HUES48 (cell line): ENCODE measurements at regions not wholly inside any gene's neighbourhood (a gene's known extent, or its start where the extent isn't known, plus 50 kb on each side); places are given as distances from the start of the nearest gene placed in this dataset.

Experiments used
- H3K27ac ChIP-seq: one replicate; pipeline ENCODE4 v1.7.0; 2013; ENCODE audit warnings: low read depth, low read length, inconsistent platforms
- H3K27me3 ChIP-seq: 2 replicates; pipeline ENCODE4 v1.6.1; 2013; ENCODE audit warnings: mild to moderate bottlenecking, low read length; ENCODE audit not compliant: control insufficient read depth, insufficient read depth
- H3K36me3 ChIP-seq: 2 replicates; pipeline ENCODE4 v1.6.1; 2013; ENCODE audit warnings: low read length; ENCODE audit not compliant: control insufficient read depth, insufficient read depth
- H3K4me1 ChIP-seq: 2 replicates; pipeline ENCODE4 v1.6.1; 2013; ENCODE audit warnings: mild to moderate bottlenecking, low read length; ENCODE audit not compliant: control insufficient read depth, insufficient read depth
- H3K4me3 ChIP-seq: 2 replicates; pipeline ENCODE4 v1.5.1; 2013; ENCODE audit warnings: mild to moderate bottlenecking, low read depth, low read length
- H3K9ac ChIP-seq: 2 replicates; pipeline ENCODE4 v1.6.1; 2013; ENCODE audit warnings: mild to moderate bottlenecking, low read depth, low read length, moderate library complexity
- H3K9me3 ChIP-seq: 2 replicates; pipeline ENCODE4 v1.6.1; 2013; ENCODE audit warnings: low read length; ENCODE audit not compliant: control insufficient read depth, insufficient read depth

DNA sequence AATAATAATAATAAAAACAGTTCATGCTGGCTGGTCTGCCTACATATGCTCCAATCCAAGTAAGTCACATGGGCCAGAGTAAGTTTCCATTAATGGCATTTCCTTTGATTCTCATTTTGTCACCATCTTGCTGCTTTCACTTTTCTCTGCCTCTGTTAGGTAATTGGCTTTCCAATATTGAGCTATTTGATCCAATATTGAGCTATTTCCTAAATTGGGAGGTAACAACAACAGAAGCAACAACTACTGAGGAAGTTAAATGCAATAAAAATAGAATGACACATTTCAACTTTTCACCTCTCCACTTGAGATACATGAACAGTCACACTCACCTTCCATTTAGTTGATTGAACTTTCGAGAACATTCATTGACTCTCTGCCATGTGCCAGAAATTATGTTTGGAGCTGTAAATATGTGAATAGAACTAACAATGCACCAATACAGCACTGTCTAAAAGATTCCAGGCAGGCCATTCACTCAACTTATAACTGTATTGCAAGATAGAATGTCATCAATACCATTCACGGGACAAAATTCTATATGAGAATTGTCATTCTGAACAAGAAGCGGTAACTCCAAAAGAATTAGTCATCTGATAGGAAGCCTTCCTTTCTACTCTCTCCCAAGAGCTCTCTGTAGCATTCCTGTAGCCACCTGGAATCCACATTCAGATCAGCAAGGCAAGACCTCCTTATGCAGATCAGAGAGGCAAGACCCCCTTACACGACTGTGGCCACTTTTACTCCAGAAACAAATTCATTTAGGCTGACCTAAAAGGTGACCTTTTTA lies 136.4 kb downstream of the PHLDA1 start:
- Histone ChIP-seq H3K27ac (peak overlapping the region; percentile 21), H3K27me3 (no peaks in the 10 kb centered on the region), H3K4me3 (no peak overlapping the region), H3K36me3 (no peaks in the 10 kb centered on the region), H3K9me3 (no peaks in the 10 kb centered on the region), H3K9ac (no peak overlapping the region), H3K4me1 (no peaks in the 10 kb centered on the region; the same call in 1 of the 2 replicates)

GRCh38 chr12:75893765-75894164 lies 137.8 kb downstream of the PHLDA1 start:
- no peaks in the 10 kb centered on the region for H3K9me3 ChIP-seq
- no peak overlapping the region for H3K4me3 ChIP-seq
- H3K4me1 ChIP-seq: peaks cover 13% of the 10 kb centered on the region
- H3K27ac ChIP-seq: no peak overlapping the region
- H3K36me3 ChIP-seq: no peaks in the 10 kb centered on the region
- H3K27me3 ChIP-seq: no peaks in the 10 kb centered on the region
- no peak overlapping the region for H3K9ac ChIP-seq

GRCh38 chr12:75892731-75893408 lies 138.7 kb downstream of the PHLDA1 start:
- Histone ChIP-seq H3K9me3 (no peaks in the 10 kb centered on the region), H3K4me1 (peaks cover 18% of the 10 kb centered on the region), H3K36me3 (no peaks in the 10 kb centered on the region), H3K27me3 (no peaks in the 10 kb centered on the region), H3K27ac (no peak overlapping the region), H3K4me3 (no peak overlapping the region), H3K9ac (no peak overlapping the region)

DNA sequence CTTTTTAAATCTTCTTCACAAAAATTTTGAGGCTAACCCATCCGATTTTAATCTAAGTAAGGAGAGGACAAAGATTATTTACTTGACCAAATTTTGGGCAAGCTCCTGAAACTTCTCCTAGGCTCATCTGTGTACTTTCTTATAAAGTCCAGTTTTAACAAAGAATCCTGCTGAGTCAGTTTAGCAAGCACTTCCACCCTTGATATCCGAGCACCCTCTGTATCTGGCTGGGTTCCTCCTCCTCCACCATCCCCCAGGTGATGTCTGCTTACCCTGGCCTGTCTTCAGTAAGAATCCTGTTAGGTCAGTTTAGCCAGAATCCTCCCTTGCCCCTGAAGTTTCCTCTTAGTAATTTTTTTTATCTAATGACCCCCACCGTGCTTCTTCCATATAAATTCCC lies 140.5 kb downstream of the PHLDA1 start:
- H3K9ac ChIP-seq: no peak overlapping the region
- H3K27ac ChIP-seq: no peak overlapping the region
- peaks cover 18% of the 10 kb centered on the region for H3K4me1 ChIP-seq
- no peak overlapping the region for H3K4me3 ChIP-seq
- H3K36me3 ChIP-seq: no peaks in the 10 kb centered on the region
- no peaks in the 10 kb centered on the region for H3K27me3 ChIP-seq
- H3K9me3 ChIP-seq: no peaks in the 10 kb centered on the region

GRCh38 chr12:75890660-75891059 lies 140.9 kb downstream of the PHLDA1 start:
- H3K27ac ChIP-seq: no peak overlapping the region
- no peaks in the 10 kb centered on the region for H3K9me3 ChIP-seq
- no peak overlapping the region for H3K4me3 ChIP-seq
- peaks cover 18% of the 10 kb centered on the region for H3K4me1 ChIP-seq
- no peaks in the 10 kb centered on the region for H3K36me3 ChIP-seq
- no peak overlapping the region for H3K9ac ChIP-seq
- no peaks in the 10 kb centered on the region for H3K27me3 ChIP-seq

DNA sequence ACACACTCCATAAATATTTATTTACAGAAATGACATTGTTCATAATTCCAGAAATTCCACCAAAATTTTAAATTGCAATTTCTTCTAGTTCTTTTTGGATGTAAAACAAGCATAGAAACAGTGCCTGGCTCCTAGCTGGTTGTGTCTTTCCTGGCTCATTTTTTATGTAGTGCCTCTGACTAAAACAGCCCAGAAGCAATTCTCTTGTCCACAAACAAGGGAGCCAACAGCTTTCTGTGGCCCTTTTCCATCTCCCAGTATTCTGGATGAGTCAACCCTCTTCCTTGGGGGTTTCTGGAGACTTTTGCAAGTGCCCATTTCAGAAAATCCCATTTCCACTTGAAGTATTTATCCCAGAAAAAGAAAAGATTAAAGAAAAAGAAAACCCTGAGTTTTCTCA lies 141.4 kb downstream of the PHLDA1 start:
- Histone ChIP-seq H3K4me3 (no peak overlapping the region), H3K36me3 (no peaks in the 10 kb centered on the region), H3K9me3 (no peaks in the 10 kb centered on the region), H3K9ac (no peak overlapping the region), H3K27me3 (no peaks in the 10 kb centered on the region), H3K27ac (peak overlapping the region; percentile 6), H3K4me1 (peaks cover 18% of the 10 kb centered on the region)

DNA sequence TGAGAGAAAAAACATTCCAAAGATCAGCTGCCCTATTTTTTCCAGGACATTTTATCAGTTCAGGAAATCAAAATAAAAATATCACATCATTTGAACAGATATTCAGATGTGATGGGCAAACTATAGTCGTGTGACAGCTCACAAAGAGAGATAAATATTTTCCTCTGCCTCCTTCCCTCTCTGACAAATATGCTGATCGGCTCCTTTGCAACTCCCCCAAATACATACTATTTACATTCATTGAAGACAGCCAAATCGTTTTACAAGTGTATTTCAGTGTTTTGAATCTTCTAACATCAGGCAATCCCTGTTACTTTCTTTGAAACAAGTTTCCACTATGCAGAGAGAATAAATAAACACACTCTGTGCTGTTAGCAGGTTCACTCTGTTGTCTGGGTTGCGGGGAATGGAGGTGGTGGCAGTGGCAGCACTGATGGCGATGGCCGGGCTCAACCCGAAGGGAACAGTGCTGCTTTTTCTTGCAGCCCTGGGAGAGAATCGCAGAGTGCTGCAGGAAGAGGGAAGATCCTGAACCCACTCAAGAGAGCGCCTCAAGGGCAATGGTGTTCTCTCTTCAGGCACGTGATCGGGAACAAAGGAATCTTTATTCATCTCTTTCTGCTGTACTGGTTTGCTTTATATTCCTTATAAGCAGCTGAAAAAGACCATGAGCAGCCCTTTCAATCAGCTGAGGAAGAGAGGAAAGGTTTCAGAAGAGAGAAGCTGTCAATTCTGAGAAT lies 142.5 kb downstream of the PHLDA1 start:
- Histone ChIP-seq H3K9ac (peak overlapping the region; percentile 51), H3K36me3 (no peaks in the 10 kb centered on the region), H3K27ac (peak overlapping the region; percentile 52), H3K27me3 (no peaks in the 10 kb centered on the region), H3K4me3 (no peak overlapping the region; the same call in 1 of the 2 replicates), H3K9me3 (no peaks in the 10 kb centered on the region), H3K4me1 (peaks cover 27% of the 10 kb centered on the region)

DNA sequence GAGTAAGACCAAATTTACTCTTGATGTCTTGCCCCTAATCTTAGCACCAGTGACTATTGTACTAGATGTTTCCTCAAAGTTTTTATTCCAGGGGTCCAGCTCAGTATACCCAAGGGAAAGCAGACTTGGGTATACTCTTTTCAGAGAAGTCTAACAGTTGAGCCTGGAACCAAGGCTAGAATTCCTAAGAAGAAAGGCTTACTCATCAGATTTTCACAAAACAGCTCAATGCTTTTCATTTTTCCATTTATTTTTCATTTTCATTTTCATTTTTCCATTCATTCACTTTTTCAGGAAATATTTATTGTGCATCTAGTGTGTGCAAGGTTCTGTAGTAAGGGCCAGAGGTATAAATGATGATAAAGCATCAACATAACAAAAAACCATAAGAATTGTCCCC lies 143.2 kb downstream of the PHLDA1 start:
- no peak overlapping the region for H3K4me3 ChIP-seq
- no peak overlapping the region for H3K9ac ChIP-seq
- no peaks in the 10 kb centered on the region for H3K36me3 ChIP-seq
- H3K27ac ChIP-seq: no peak overlapping the region
- H3K9me3 ChIP-seq: no peaks in the 10 kb centered on the region
- no peaks in the 10 kb centered on the region for H3K27me3 ChIP-seq
- H3K4me1 ChIP-seq: peaks cover 27% of the 10 kb centered on the region

GRCh38 chr12:75887979-75888378 lies 143.6 kb downstream of the PHLDA1 start:
- H3K9ac ChIP-seq: no peak overlapping the region
- peaks cover 31% of the 10 kb centered on the region for H3K4me1 ChIP-seq
- no peak overlapping the region for H3K27ac ChIP-seq
- H3K4me3 ChIP-seq: no peak overlapping the region
- no peaks in the 10 kb centered on the region for H3K36me3 ChIP-seq
- no peaks in the 10 kb centered on the region for H3K27me3 ChIP-seq
- H3K9me3 ChIP-seq: no peaks in the 10 kb centered on the region

GRCh38 chr12:75884465-75884985 lies 147.1 kb downstream of the PHLDA1 start:
- no peaks in the 10 kb centered on the region for H3K27me3 ChIP-seq
- H3K9ac ChIP-seq: no peak overlapping the region
- H3K4me1 ChIP-seq: peaks cover 41% of the 10 kb centered on the region
- H3K4me3 ChIP-seq: no peak overlapping the region
- no peaks in the 10 kb centered on the region for H3K36me3 ChIP-seq
- H3K27ac ChIP-seq: no peak overlapping the region
- H3K9me3 ChIP-seq: no peaks in the 10 kb centered on the region
